PFSK-1 (cell line): ENCODE measurements at regions not wholly inside any gene's neighbourhood (a gene's known extent, or its start where the extent isn't known, plus 50 kb on each side); places are given as distances from the start of the nearest gene placed in this dataset.

ENCODE experiments used
- POLR2AphosphoS5 ChIP-seq: IDR thresholded peaks from 2 replicates; pipeline ENCODE4 v1.6.1; 2012; ENCODE audit warnings: low read depth, mild to moderate bottlenecking, control low read depth, low read length, moderate library complexity
- TF ChIP-seq, protein P1 (sequence below), 2 experiments: IDR thresholded peaks; 2 replicates each; pipeline versions ENCODE4 v1.6.1 to v1.8.0; 2011 to 2012; ENCODE audit warnings: low read depth in 2 of 2, low read length in 2 of 2, control low read depth in 1 of 2, inconsistent platforms in 1 of 2, mild to moderate bottlenecking in 1 of 2, moderate library complexity in 1 of 2; ENCODE audit not compliant: insufficient read depth in 1 of 2

GRCh38 chr2:12854001-12854530, 137.3 kb downstream of the TRIB2 start:
- TF ChIP-seq POLR2AphosphoS5 = no peak
- TF ChIP-seq, protein P1, sequence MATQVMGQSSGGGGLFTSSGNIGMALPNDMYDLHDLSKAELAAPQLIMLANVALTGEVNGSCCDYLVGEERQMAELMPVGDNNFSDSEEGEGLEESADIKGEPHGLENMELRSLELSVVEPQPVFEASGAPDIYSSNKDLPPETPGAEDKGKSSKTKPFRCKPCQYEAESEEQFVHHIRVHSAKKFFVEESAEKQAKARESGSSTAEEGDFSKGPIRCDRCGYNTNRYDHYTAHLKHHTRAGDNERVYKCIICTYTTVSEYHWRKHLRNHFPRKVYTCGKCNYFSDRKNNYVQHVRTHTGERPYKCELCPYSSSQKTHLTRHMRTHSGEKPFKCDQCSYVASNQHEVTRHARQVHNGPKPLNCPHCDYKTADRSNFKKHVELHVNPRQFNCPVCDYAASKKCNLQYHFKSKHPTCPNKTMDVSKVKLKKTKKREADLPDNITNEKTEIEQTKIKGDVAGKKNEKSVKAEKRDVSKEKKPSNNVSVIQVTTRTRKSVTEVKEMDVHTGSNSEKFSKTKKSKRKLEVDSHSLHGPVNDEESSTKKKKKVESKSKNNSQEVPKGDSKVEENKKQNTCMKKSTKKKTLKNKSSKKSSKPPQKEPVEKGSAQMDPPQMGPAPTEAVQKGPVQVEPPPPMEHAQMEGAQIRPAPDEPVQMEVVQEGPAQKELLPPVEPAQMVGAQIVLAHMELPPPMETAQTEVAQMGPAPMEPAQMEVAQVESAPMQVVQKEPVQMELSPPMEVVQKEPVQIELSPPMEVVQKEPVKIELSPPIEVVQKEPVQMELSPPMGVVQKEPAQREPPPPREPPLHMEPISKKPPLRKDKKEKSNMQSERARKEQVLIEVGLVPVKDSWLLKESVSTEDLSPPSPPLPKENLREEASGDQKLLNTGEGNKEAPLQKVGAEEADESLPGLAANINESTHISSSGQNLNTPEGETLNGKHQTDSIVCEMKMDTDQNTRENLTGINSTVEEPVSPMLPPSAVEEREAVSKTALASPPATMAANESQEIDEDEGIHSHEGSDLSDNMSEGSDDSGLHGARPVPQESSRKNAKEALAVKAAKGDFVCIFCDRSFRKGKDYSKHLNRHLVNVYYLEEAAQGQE (IDR thresholded peaks at IDR 0.05; ENCODE audit: insufficient read depth in 1 of 2, low read depth in 2 of 2, low read length in 2 of 2) = no peak
